ENCODE measurements at regions not wholly inside any gene's neighbourhood (a gene's known extent, or its start where the extent isn't known, plus 50 kb on each side); places are given as distances from the start of the nearest gene placed in this dataset.

DNA sequence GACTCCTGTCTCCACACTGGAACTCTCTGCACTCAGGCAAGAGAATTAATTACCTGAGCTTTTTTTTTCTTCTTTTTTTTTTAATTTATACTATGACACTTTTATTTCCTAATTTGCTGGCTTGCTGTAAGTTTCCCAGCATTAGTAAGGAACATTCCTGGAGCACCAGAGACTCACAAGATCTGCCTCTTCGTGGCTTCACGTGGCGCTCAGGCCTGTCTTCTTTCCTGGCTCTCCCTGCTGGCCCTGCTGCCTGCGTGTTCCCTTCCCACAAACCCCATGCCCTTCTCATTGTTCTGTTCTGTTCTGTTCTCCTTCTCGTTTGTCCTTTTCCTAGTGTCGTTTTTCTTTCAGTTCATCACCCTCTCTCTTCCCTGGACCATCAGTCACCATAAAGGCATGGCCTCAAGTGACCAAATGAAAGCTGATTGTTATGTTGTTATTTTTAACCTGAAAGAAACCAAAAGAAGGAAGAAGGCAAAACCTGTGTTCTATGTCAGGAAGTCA, 591.6 kb upstream of the PFKP start:
- H3K9me3 Mint-ChIP-seq (ENCODE audit: unreplicated experiment) = peaks cover 21% of the 10 kb centered on the region
- no peak for DNase-seq (ENCODE audit: unreplicated experiment)
- intact Hi-C loops (cut with micrococcal nuclease) = no loop called here
- H3K27ac Mint-ChIP-seq (ENCODE audit: low read depth, unreplicated experiment) = no peak overlapping the region
- BruUV-seq (replicated peaks) = no TSS peak
- ChIA-PET POLR2A (interaction anchor here (0.5 kb wide), 1 partner anchor 1741 kb away, joined by 3 read pairs; no protein-coding TSS in a partner anchor), CTCF (interaction anchor here (0.6 kb wide), 1 partner anchor 44 kb away, joined by 3 read pairs; no protein-coding TSS in a partner anchor)
- no peaks in the 10 kb centered on the region for H3K36me3 Mint-ChIP-seq (ENCODE audit: insufficient read depth, unreplicated experiment)
- no peak overlapping the region for H3K4me3 Mint-ChIP-seq (ENCODE audit: unreplicated experiment)
- TF ChIP-seq CTCF (IDR thresholded peaks at IDR 0.05; ENCODE audit: unreplicated experiment) = no peak
- no peaks in the 10 kb centered on the region for H3K27me3 Mint-ChIP-seq (ENCODE audit: insufficient read depth, unreplicated experiment)
- no peaks in the 10 kb centered on the region for H3K4me1 Mint-ChIP-seq (ENCODE audit: insufficient read depth, unreplicated experiment)

GRCh38 chr10:2471811-2472210, 595.5 kb upstream of the PFKP start:
- ChIA-PET POLR2A (no interaction called here), CTCF (no interaction called here)
- no peak for TF ChIP-seq CTCF (IDR thresholded peaks at IDR 0.05; ENCODE audit: unreplicated experiment)
- H3K4me3 Mint-ChIP-seq (ENCODE audit: unreplicated experiment) = no peak overlapping the region
- no peaks in the 10 kb centered on the region for H3K27me3 Mint-ChIP-seq (ENCODE audit: insufficient read depth, unreplicated experiment)
- intact Hi-C loops (cut with micrococcal nuclease) = no loop called here
- peaks cover 21% of the 10 kb centered on the region for H3K9me3 Mint-ChIP-seq (ENCODE audit: unreplicated experiment)
- DNase-seq (ENCODE audit: unreplicated experiment) = no peak
- no peaks in the 10 kb centered on the region for H3K4me1 Mint-ChIP-seq (ENCODE audit: insufficient read depth, unreplicated experiment)
- no peak overlapping the region for H3K27ac Mint-ChIP-seq (ENCODE audit: low read depth, unreplicated experiment)
- H3K36me3 Mint-ChIP-seq (ENCODE audit: insufficient read depth, unreplicated experiment) = no peaks in the 10 kb centered on the region
- no TSS peak for BruUV-seq (replicated peaks)

GRCh38 chr10:2469802-2470201, 597.5 kb upstream of the PFKP start:
- CTCF ChIA-PET = no interaction called here
- Mint-ChIP-seq H3K9me3 (ENCODE audit: unreplicated experiment) (peaks cover 34% of the 10 kb centered on the region), H3K4me3 (ENCODE audit: unreplicated experiment) (no peak overlapping the region), H3K27ac (ENCODE audit: low read depth, unreplicated experiment) (no peak overlapping the region), H3K4me1 (ENCODE audit: insufficient read depth, unreplicated experiment) (no peaks in the 10 kb centered on the region), H3K27me3 (ENCODE audit: insufficient read depth, unreplicated experiment) (no peaks in the 10 kb centered on the region), H3K36me3 (ENCODE audit: insufficient read depth, unreplicated experiment) (no peaks in the 10 kb centered on the region)
- DNase-seq (ENCODE audit: unreplicated experiment) = no peak
- POLR2A ChIA-PET = interaction anchor here (1.0 kb wide), 1 partner anchor 76 kb away, joined by 3 read pairs; no protein-coding TSS in a partner anchor
- intact Hi-C loops (cut with micrococcal nuclease) = no loop called here
- TF ChIP-seq CTCF (IDR thresholded peaks at IDR 0.05; ENCODE audit: unreplicated experiment) = no peak
- no TSS peak for BruUV-seq (replicated peaks)

DNA sequence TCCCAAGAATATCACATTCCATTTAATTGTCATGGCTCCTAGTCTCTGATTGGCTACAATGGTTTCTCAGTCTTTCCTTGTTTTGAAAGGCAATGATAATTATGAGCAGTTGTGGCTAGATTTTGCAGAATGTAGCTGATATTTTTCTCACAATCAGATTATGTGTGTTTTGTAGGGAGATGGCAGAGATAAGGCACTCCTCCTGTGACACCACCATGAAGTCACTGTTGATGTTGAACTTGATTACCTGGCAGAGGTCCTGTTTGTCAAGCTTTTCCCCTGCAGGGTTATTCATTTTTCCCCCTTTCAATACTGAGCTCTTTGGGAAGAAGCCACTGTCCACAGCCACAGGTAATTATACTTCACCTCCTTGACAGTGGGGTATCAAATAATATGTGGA, 602.9 kb upstream of the PFKP start:
- DNase-seq (ENCODE audit: unreplicated experiment) = no peak
- POLR2A ChIA-PET = no interaction called here
- CTCF ChIA-PET = no interaction called here
- no peak overlapping the region for H3K27ac Mint-ChIP-seq (ENCODE audit: low read depth, unreplicated experiment)
- BruUV-seq (replicated peaks) = no TSS peak
- H3K4me3 Mint-ChIP-seq (ENCODE audit: unreplicated experiment) = no peak overlapping the region
- peaks cover 25% of the 10 kb centered on the region for H3K4me1 Mint-ChIP-seq (ENCODE audit: insufficient read depth, unreplicated experiment)
- intact Hi-C loops (cut with micrococcal nuclease) = no loop called here
- H3K27me3 Mint-ChIP-seq (ENCODE audit: insufficient read depth, unreplicated experiment) = no peaks in the 10 kb centered on the region
- H3K36me3 Mint-ChIP-seq (ENCODE audit: insufficient read depth, unreplicated experiment) = no peaks in the 10 kb centered on the region
- no peak for TF ChIP-seq CTCF (IDR thresholded peaks at IDR 0.05; ENCODE audit: unreplicated experiment)
- peaks cover 14% of the 10 kb centered on the region for H3K9me3 Mint-ChIP-seq (ENCODE audit: unreplicated experiment)

All from MCF 10A (cell line).